GM13977 (cell line): ENCODE measurements at regions not wholly inside any gene's neighbourhood (a gene's known extent, or its start where the extent isn't known, plus 50 kb on each side); places are given as distances from the start of the nearest gene placed in this dataset.

Experiments
- DNase-seq: peaks from one replicate; pipeline ENCODE4 v3.0.0; 2012; ENCODE audit warnings: low spot score
- CTCF ChIP-seq: IDR thresholded peaks from 2 replicates; pipeline ENCODE4 v1.5.1; 2012; ENCODE audit warnings: mild to moderate bottlenecking, control low read depth; ENCODE audit not compliant: insufficient read depth; ENCODE audit errors: extremely low read depth, missing control alignments
- in situ Hi-C: fragments of 300-500 bp; cut with MboI; formaldehyde crosslinking; loops from one replicate; pipeline ENCODE4 v1.12.0; 2022; ENCODE audit warnings: low sequenced_read_pairs, low pct_unique_long_range_greater_than_20kb, mixed read lengths, inconsistent platforms; ENCODE audit not compliant: unreplicated experiment

- no peak for DNase-seq
- no peak for TF ChIP-seq CTCF
- in situ Hi-C loops, result no loop called here
These were observed 117.5 kb downstream of the NAV1 start for GRCh38 chr1:201656311-201657032.

- DNase-seq, result no peak
- TF ChIP-seq CTCF, result no peak
- in situ Hi-C loops, result no loop called here
These were observed 120.6 kb downstream of the NAV1 start for GRCh38 chr1:201659572-201659971.

GRCh38 chr1:201660931-201661822 lies 122.2 kb downstream of the NAV1 start:
- TF ChIP-seq CTCF, result no peak
- in situ Hi-C loops, result no loop called here
- no peak for DNase-seq

- in situ Hi-C loops, result no loop called here
- no peak for DNase-seq
- no peak for TF ChIP-seq CTCF
These were observed 123.0 kb downstream of the NAV1 start for GRCh38 chr1:201661823-201662359.

- in situ Hi-C loops, result no loop called here
- TF ChIP-seq CTCF, result no peak
- no peak for DNase-seq
These were observed 123.7 kb downstream of the NAV1 start for GRCh38 chr1:201662646-201663045.

GRCh38 chr1:201663491-201664113 lies 124.7 kb downstream of the NAV1 start:
- in situ Hi-C loops, result no loop called here
- TF ChIP-seq CTCF, result no peak
- no peak for DNase-seq
